ENCODE measurements at regions not wholly inside any gene's neighbourhood (a gene's known extent, or its start where the extent isn't known, plus 50 kb on each side); places are given as distances from the start of the nearest gene placed in this dataset.

GRCh38 chr7:113175525-113176104, 57.3 kb upstream of the SMIM30 start:
- TF ChIP-seq CTCF (IDR thresholded peaks at IDR 0.05) (no peak), POLR2AphosphoS5 (IDR thresholded peaks at IDR 0.05; ENCODE audit: insufficient read depth in 1 of 2, low read depth in 1 of 2) (no peak)
